ENCODE measurements at regions not wholly inside any gene's neighbourhood (a gene's known extent, or its start where the extent isn't known, plus 50 kb on each side); places are given as distances from the start of the nearest gene placed in this dataset.

DNA sequence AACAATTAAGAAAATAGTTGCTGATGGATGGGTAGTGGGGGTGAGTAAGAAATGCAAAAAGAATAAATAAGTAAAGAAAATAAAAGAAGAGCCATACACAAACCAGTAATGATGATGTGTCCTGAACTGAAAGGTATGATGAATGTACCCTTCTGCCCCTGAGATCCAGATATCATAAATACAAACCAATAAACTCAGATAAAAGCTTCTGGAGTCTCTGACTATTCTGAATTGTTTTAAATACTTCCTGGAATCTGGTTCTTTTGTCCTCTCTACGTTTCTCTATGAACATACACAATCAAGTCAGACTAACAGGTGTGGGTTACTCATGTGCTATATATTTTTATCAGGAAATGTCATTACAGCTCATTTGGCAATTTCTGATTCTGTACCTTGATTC, 153.4 kb downstream of the PPP1R2C start:
- no peak for DNase-seq (ENCODE audit: low spot score)

DNA sequence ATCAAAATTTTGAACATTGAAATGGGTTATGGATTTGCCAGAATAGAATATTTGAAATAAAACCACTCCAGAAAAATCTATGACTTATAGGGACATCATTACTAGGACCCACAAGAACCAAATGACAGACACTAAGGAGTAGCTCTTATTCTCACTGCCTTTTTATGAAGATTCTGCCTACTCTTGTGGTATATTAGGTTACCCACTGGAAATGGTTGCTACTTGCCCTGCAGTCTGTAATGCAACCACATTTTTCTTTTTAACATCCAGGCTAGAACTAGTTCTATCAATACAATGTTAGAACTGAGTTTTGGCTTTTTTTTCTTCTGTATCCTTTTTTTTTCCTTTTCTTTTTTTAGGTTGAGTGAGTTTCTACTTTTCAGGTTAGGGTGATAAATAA, 158.9 kb downstream of the PPP1R2C start:
- DNase-seq (ENCODE audit: low spot score): no peak

DNA sequence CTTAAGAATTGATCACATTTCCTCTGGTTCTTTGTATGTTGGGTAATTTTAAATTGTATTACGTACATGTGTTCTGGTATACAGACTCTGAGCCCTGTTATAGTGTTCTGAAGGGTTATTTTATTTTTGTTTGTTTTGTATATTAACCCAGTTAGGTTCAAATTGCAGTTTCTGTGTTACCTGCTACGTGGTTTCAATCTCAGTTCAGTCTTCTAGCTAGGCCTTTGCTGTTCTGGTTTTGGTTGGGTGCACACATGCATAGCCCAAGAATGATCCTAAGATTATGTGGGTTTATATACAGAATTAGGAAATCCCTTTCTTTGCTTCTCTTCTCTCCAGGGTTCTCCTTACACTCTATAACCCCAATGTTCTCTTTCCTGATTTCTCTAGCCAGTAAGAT, 161.0 kb downstream of the PPP1R2C start:
- DNase-seq (ENCODE audit: low spot score): no peak

DNA sequence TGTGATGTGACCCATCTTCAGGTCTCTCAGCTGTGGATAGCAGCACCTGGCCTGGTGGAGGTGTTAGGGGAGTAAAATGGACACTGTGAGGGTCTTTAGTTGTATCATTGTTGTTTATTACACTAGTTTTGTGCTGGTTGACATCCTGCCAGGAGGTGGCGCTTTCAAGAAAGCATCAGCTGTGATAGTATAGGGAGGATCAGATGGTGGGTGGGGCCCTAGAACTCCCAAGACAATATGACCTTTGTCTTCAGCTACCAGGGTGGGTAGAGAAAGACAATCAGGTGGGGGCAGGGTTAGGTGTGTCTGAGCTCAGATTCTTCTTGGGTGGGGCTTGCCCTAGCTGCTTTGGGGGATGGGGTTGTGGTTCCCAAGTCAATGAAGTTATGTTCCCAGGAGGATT, 162.8 kb downstream of the PPP1R2C start:
- DNase-seq (ENCODE audit: low spot score): no peak

DNA sequence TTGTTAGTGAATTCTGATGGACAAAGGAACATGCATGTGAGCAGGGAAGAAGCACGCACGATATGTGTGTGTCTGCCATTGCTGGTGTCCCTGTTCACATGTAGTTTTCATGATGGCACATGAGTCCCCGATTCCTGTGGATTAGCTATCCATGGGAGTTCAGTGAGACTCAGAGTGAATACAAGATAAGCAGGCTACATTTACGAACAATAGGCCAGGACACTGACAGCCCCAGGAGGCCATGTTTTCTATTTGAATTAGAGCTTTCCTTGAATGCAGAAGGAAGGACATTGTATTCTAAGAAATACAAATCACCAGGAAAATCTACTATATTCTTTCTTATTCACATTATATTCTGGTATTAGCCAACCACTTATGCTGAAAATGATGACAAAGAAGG, 171.4 kb downstream of the PPP1R2C start:
- DNase-seq (ENCODE audit: low spot score): no peak

DNA sequence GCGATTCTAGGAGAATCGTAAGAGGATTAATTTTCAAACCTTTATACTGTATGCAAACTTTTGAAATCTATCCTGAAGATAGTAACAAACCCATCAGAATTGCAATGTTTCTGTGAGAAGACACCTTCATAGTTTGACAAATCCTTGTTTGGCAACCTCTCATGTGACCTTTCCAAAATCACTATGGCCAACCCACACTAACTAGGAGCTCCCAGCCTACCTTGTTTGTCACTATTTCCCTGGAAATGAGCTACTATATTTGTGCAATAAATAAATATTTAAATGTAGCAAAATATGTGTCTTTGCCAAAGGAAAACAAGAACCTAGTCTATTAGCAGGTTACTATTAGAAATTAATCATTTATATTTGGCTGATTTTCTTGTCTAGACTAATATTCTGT, 173.7 kb downstream of the PPP1R2C start:
- no peak for DNase-seq (ENCODE audit: low spot score)

DNA sequence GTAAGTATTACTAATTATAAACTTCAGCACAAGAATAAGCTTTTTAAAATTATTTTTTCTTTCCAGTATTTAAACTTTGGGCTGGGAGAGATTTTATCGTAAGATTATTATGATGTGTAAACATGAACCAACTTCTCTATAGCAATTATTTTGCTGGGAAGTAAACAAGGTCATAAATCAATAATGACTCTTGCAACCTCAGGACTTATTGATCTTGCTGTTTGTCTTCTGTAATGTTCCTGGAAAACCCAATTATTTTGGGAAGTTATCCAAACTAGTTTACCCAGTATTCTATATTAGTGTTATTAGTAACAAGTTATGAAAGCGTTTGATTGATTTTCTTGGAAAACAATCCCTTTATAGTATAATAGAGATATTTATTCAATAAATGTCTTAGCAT, 174.9 kb downstream of the PPP1R2C start:
- no peak for DNase-seq (ENCODE audit: low spot score)

DNA sequence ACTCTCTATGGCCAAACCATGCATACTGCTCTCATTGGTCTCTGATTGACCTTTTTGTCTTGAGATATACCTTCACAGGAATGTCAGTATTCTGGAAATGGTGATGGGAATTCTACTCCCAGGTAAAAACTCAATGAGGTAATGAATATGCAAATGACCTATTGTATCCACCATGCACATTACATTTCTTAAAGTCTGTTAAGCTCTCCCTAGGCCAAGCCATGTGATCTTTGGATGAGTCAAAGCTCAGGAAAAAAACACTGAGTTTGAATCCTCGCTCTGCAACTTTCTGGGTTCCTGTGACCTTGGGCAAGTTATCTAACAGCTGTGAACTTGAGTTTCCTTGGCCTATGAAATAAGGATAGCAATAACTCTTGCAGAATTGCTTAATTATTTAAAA, 175.4 kb downstream of the PPP1R2C start:
- DNase-seq (ENCODE audit: low spot score): no peak

DNA sequence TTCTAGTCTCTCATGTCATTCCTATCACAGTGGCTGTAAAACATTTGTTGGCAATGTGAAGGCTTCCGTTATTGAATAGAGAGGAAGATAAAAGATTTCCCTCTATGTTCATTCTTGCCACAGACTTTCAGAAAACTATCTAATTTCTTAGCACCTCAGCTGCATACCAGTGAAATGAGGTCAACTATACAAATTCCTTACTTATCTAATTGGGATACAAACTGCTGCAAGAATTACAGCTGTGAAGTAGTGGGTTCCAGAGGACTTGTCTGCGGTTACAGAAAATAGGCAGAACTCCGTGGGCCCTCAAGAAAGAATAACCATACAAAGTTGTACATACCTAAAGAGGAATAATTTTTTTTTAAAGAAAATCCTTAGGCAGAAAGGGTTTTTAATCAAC, 175.8 kb downstream of the PPP1R2C start:
- no peak for DNase-seq (ENCODE audit: low spot score)

DNA sequence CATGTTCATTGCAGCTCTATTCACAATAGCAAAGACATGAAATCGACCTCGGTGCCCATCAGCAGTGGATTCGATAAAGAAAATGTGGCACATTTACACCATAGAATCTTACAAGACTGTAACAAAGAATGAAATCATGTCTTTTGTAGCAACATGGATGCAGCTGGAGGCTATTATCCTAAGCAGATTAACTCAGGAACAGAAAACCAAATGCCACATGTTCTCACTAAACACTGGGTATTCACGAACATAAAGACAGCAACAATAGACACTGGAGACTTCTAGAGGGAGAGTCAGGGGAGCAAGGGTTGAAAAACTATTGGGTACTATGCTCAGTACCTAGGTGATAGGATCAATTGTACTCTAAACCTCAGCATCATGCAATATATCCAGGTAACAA, 180.5 kb downstream of the PPP1R2C start:
- no peak for DNase-seq (ENCODE audit: low spot score)

DNA sequence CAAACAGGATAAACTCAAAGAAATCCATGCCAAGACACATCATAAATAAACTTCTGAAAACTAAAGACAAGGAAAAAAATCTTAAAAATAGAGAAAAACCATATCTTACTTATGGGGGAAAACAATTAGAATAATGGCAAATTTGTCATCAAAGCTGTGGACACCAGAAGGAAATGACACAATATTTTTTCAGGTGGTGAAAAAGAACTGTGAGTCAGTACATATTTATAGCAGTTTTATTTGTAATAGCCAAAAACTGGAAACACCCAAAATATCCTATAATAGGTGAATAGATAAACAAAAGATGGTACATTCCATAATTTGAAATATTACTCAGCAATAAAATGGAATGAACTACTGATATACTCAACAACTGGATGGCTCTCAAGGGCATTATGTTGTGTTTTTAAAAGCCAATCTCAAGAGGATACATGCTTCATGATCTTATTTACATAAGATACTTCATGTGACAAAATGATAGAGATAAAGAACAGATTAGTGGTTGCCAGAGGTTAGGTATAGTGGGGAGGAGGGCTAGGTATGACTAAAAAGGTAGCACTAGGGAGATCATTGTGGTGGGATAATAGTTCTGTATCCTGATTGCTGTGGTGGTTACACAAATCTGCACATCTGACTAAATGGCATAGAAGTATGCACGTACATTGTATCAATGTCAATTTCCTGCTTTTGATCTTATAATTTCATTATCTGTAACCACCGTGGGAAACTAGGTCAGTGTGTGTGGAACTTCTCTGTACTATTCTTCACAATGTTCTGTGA, 191.9 kb downstream of the PPP1R2C start:
- no peak for DNase-seq (ENCODE audit: low spot score)

DNA sequence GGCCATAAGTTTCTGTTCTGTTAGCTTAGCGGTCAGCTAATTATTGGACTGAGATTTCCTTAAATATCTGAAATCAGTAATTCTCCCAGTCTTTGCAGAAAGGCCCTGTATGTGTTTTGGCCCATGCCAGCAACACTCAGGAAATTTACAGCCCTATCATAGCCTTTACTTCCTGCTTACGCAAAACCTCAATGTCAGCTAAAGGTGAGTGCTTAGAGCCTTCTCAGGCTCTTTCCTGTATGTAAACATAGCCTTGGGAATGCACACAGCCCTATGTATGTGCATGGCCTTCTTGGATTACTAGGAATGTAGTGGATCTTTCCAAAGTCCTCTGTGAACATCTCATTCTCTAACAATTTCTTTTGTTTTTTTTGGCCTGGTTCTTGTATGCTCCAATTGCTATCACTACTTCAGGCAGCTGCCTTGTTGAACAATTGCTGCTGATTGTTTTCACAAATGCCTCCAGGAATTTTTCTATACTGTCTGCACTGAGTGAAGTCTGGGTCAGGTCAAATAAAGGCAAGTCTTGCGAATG, 200.0 kb downstream of the PPP1R2C start:
- DNase-seq (ENCODE audit: low spot score): no peak

DNA sequence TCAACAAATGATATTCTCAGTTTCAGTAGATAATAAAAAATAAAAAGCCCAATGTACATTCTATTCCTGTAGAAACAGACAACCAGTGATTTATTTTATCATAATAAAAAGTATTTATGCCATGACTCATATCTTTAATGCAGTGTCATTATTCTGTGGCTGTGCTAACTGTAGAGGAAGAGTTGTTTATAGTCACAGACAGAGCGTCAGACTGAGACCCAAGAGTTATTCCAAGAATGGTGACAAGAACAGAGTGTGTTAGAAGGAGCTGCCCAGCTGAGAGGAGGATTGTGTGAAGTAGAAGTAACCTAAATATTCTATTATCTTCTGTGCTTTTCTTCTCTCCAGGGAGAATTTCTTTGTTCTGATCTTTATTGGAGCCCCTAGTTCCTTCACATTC, 210.7 kb downstream of the PPP1R2C start:
- DNase-seq (ENCODE audit: low spot score): no peak

DNA sequence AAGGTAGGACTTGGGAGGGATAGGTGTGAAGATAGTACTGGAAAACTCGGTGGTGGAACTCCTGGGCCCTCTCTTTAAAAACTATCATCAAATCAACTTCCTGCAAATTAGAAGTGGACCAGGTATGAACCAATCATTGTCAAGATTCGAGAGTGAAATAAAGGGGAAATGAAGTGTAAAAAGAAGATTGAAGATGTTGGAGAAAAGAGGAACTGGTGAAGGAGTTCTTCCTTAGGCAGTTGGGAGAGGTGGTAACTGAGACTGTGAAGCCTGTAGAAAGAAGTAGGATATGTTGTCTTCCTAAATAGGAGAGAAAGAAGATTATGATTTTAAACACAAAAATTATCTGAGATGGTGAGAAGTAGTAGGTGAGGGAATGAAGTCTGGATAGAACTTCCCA, 212.2 kb downstream of the PPP1R2C start:
- DNase-seq (ENCODE audit: low spot score): no peak

DNA sequence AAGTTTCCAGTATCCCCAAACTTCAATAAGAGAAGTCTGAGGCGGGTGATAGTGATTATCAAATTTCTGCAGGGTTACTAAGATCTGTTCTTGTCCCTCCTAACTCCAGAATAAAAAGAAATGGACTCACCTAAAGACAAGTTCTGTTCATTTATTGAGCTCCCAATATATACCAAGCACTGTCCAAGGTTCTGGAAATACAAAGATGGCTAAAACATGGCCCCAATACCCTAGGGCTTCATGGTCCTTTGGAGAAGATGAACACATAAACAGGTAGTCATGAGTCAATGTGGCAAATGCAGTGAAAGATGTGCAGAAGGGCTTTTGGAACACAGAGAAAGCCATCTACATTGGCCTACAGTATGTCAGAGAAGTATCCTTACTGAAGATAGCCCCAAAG, 231.2 kb downstream of the PPP1R2C start:
- DNase-seq (ENCODE audit: low spot score): no peak

DNA sequence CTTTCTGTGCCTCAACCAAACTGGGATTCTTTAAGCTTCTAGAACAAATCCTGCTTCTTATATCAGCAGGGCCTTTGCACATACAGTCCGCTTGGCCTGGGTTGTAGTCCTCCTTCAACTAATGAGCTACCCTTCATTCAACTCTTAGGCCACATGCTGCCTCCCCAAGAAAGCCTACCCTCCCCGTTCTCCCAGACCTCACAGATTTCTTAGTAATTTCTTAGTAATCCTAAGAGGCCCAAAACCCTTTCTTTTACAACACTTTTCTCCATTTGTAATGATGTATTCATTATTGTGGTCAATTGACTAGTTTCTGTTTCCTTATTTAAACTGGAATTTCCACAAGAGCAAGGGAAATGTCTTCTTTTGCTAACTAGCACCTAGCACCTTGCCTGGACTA, 233.1 kb downstream of the PPP1R2C start:
- DNase-seq (ENCODE audit: low spot score): no peak

DNA sequence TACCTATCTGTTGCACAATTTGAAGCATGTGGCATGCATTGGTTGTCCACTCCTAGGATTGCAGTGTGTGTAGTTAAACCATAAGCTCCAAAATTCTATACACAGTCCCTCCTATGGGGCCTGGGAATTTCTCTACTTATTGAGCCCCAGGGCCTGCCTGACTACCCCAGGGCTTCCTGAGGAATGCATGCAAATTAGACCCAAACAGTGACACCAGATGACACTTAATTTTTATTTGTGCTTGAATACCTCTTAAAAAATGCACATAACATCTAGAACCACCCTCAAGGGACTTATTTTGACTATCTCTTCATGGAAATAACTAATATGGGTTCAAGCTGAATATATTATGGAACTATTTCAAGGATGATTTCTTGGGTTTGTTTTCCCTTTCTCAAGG, 236.4 kb downstream of the PPP1R2C start:
- no peak for DNase-seq (ENCODE audit: low spot score)

DNA sequence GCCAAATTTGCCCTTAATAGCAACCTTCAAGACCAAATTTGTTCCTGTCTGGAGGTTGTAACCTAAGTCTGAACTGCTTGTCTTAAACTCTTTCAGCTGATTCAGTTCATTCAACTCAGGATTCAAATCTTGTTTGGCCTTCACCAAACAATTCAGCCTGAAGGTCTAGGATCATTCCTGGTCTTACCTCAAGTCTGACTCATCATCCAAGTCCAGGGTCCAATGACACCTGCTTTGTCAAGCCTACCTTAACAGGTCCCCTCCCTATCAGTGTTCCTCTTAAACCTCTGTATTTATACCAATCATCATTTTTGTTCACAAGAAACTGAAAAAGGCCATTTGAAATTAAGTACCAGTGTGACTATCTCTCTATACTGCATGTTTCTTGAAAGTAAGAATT, 237.8 kb downstream of the PPP1R2C start:
- no peak for DNase-seq (ENCODE audit: low spot score)

DNA sequence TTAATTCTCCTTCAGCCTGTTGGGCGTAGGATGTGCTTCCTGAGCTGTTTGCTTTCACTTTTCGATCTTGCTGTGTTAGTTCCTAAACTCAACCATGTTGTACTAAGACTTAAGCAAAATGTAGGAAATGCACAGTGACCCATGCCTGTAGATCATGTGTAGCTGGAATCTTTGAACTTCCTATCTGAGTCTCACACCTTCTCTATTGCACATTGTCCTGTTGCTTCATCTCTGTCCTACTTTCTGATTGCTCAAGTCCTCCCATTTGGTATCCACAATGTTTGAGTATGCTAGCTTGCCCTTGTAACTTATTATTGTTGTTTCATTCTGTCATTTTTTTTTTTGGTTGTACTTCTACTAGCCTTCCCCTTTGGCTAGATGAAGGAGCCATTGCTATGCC, 239.6 kb downstream of the PPP1R2C start:
- DNase-seq (ENCODE audit: low spot score): no peak

DNA sequence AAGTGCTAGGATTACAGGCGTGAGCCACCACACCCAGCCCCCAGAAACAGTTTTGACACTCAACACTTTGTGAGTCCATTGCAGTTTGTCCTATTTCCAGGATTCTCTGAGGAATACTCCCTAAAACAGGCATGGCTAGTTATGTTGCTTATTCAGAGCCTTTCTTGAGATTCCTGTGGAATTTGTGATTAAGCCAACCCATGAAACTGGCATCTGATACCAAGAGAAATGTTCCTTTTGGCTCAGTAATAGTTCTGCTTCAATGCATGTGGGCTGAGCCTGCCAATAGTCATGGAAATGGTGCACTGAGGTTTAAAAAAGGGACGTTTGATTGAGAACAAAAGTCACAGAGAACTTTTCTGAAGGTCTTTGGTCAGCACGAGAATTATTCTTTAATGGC, 241.7 kb downstream of the PPP1R2C start:
- no peak for DNase-seq (ENCODE audit: low spot score)

DNA sequence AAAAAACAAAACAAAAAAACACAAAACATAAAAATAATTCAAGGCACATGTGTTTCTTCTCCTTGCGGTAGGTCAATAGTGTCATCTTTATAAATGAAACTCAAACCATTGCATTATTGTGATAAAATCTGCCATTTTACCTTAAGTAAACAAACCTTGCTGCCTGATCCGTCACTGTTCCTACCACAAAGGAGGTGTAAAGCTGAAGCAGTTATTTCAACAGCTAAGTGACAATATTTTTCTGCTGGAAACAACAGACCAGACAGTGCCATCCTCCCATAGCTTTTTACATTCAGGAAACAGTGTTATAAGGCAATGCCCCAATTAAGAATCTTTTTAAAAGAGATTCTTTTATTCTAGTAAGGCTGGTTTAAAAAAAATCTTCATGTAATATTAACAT, 242.7 kb downstream of the PPP1R2C start:
- DNase-seq (ENCODE audit: low spot score): no peak

DNA sequence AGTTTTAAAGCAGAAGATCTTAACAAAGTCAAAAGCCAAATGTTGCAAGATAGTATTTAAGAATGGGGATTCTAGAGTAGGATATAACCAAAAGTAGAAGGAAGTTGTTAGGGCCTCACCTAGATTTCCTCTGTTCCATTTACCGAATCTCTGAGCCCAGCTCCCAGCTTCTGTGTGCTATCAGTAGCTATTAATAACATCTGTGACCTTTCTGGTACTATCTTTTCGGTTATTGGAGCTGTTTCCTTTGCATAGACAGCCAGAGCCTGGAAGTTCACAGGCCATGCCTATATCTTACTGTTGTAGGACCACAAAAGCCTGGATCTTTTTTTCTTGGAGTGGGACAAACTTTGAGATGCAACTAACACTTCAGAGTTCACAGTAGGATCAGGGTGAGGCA, 244.2 kb downstream of the PPP1R2C start:
- DNase-seq (ENCODE audit: low spot score): no peak

DNA sequence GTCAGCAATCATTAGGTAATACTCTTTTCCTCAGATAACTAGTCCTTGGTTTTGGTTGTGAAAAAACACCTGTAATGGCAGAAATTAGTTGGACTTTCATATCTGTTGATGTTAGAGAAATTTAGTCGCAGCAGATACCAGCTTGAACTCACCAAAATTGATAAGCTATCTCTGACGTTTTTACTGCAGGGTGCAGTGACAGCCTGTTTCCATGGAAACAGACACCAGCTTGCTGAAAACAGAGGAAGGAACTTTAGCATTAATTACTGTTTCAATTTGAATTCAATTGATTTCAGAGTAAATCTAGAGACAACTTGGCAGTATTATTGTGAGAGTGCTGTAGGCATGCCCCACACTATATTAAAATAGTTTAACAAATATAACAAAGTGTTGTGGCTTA, 246.5 kb downstream of the PPP1R2C start:
- no peak for DNase-seq (ENCODE audit: low spot score)

DNA sequence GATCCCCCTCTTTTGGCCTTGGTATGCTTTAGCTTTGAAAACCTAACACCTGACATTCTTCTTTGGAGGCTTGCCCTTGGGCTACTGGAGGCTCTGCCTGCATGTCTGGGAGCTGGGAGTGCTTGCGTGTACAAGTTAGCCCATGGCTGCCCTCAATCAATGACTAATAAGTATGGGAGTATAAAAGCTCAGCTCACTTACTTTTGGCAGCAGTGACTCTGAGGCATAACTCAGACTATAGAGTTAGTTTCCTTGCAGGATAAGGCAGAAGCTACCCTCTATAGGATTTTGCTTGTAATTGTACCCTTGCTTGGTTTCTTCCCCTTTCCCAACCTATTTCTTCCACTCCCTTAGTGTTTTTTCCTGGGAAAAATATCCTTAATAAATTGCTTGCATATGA, 247.9 kb downstream of the PPP1R2C start:
- no peak for DNase-seq (ENCODE audit: low spot score)
